Endothelial cell of umbilical vein (primary cell): ENCODE measurements at regions not wholly inside any gene's neighbourhood (a gene's known extent, or its start where the extent isn't known, plus 50 kb on each side); places are given as distances from the start of the nearest gene placed in this dataset.

Experiments used
- BruUV-seq: library from RNA; stranded (reverse); fragments of 400-500 nt; replicated peaks from 2 replicates; lab custom pipeline; 2021; lab: Mats Ljungman, UMichigan
- CTCF ChIA-PET: fragments of 300-600, 350-600 bp; sonication (Branson Sonifier 250); formaldehyde crosslinking; loops from one replicate; lab custom pipeline; 2021; ENCODE audit warnings: antibody characterized with exemption, inconsistent platforms; lab: Charles Lee
- POLR2A ChIA-PET: fragments of 300-600, 350-600 bp; sonication (Branson Sonifier 250); formaldehyde crosslinking; loops from one replicate; lab custom pipeline; 2021; ENCODE audit warnings: antibody characterized with exemption, inconsistent platforms; lab: Charles Lee
- DNase-seq: peaks from one replicate; pipeline ENCODE4 v3.0.0-alpha.2; 2011; ENCODE audit warnings: low read depth, low spot score
- FAIRE-seq: peaks from 2 replicates; lab custom pipeline; 2011; peaks lifted over from hg19 to GRCh38; lab: Jason Lieb, UNC
- H2AFZ ChIP-seq: 2 replicates; pipeline ENCODE4 v1.6.0; 2012; ENCODE audit warnings: low read depth, low read length, control low read depth, inconsistent platforms
- H3K27ac ChIP-seq: 2 replicates; pipeline ENCODE4 v1.5.1; 2011; ENCODE audit warnings: low read depth, mild to moderate bottlenecking, control low read depth, low read length, moderate library complexity; ENCODE audit not compliant: insufficient read depth
- H3K27me3 ChIP-seq, 2 experiments: 2 replicates each; pipeline versions ENCODE4 v1.6.0 to v1.6.1; 2011; ENCODE audit warnings: low read length in 2 of 2, mixed read lengths in 1 of 2; ENCODE audit not compliant: control insufficient read depth in 2 of 2, insufficient read depth in 2 of 2
- H3K36me3 ChIP-seq, 2 experiments: 2 replicates in 1 of 2; 3 replicates in 1 of 2; pipeline ENCODE4 v1.5.1; 2011; ENCODE audit warnings: low read length in 2 of 2, mild to moderate bottlenecking in 1 of 2, moderate library complexity in 1 of 2; ENCODE audit not compliant: control insufficient read depth in 2 of 2, insufficient read depth in 2 of 2; ENCODE audit errors: extremely low read depth in 1 of 2
- H3K4me1 ChIP-seq: 3 replicates; pipeline ENCODE4 v1.5.1; 2011; ENCODE audit warnings: mild to moderate bottlenecking, low read length; ENCODE audit not compliant: control insufficient read depth, insufficient read depth; ENCODE audit errors: extremely low read depth
- H3K4me2 ChIP-seq: 2 replicates; pipeline ENCODE4 v1.6.1; 2011; ENCODE audit warnings: low read length, control low read depth, mixed read lengths; ENCODE audit not compliant: insufficient read depth
- H3K4me3 ChIP-seq, 3 experiments: fragments of 200-600 bp in 1 of 3; sonication (generic), shearing (Covaris generic) in 1 of 3; replicated peaks in 1 of 3; 2 replicates each; pipeline ENCODE4 v1.5.1; 2011 to 2016; ENCODE audit warnings: control low read depth in 3 of 3, low read length in 3 of 3, mild to moderate bottlenecking in 2 of 3, inconsistent platforms in 1 of 3, low read depth in 1 of 3, moderate library complexity in 1 of 3; ENCODE audit not compliant: insufficient read depth in 1 of 3
- H3K79me2 ChIP-seq: 2 replicates; pipeline ENCODE4 v1.6.0; 2012; ENCODE audit warnings: low read length, inconsistent platforms; ENCODE audit not compliant: control insufficient read depth, insufficient read depth
- H3K9ac ChIP-seq: replicated peaks from 2 replicates; pipeline ENCODE3; 2011; ENCODE audit warnings: low read length, control low read depth; ENCODE audit not compliant: insufficient read depth; ENCODE audit errors: extremely low read depth
- H3K9me1 ChIP-seq: replicated peaks from 3 replicates; pipeline ENCODE4 v1.6.0; 2011; ENCODE audit warnings: mild to moderate bottlenecking, low read length; ENCODE audit not compliant: control insufficient read depth, insufficient read depth; ENCODE audit errors: extremely low read depth
- H3K9me3 ChIP-seq: replicated peaks from 2 replicates; pipeline ENCODE4 v1.5.1; 2012; ENCODE audit warnings: low read length, inconsistent platforms; ENCODE audit not compliant: control insufficient read depth, insufficient read depth
- H4K20me1 ChIP-seq: replicated peaks from 2 replicates; pipeline ENCODE3; 2011; ENCODE audit warnings: mild to moderate bottlenecking, low read length; ENCODE audit not compliant: control insufficient read depth, insufficient read depth; ENCODE audit errors: extremely low read depth
- CTCF ChIP-seq, 2 donors: IDR thresholded peaks; 1 replicate in 1 of 2; 2 replicates in 1 of 2; pipeline ENCODE4 v1.5.1; 2011; ENCODE audit warnings: low read length in 2 of 2, mild to moderate bottlenecking in 2 of 2, moderate library complexity in 2 of 2, control low read depth in 1 of 2, inconsistent platforms in 1 of 2, low read depth in 1 of 2; ENCODE audit not compliant: insufficient read depth in 1 of 2; ENCODE audit errors: extremely low read depth in 1 of 2
- FOS ChIP-seq: IDR thresholded peaks from 2 replicates; pipeline ENCODE4 v1.6.1; 2011; ENCODE audit warnings: mild to moderate bottlenecking, low read length, moderate library complexity, borderline replicate concordance; ENCODE audit not compliant: insufficient read depth
- GATA2 ChIP-seq: IDR thresholded peaks from 2 replicates; pipeline ENCODE4 v1.7.0; 2011; ENCODE audit warnings: low read depth, mild to moderate bottlenecking, moderate library complexity, mixed read lengths, low read length; ENCODE audit not compliant: insufficient read length, insufficient read depth
- MYC ChIP-seq: IDR thresholded peaks from one replicate; pipeline ENCODE4 v1.6.1; 2011; ENCODE audit warnings: mild to moderate bottlenecking, low read depth, low read length
- POLR2AphosphoS5 ChIP-seq: IDR thresholded peaks from 2 replicates; pipeline ENCODE4 v1.6.1; 2012; ENCODE audit warnings: low read depth, mild to moderate bottlenecking, control low read depth, low read length, moderate library complexity; ENCODE audit not compliant: insufficient read depth
- dilution Hi-C: fragments of 300-500 bp; cut with MboI; formaldehyde crosslinking; loops from one replicate; pipeline ENCODE4 v1.15.0; 2019; ENCODE audit warnings: low sequenced_read_pairs; ENCODE audit not compliant: extremely low pct_ligation_motif_present
- intact Hi-C: fragments of 100-400 bp; cut with micrococcal nuclease; formaldehyde crosslinking; loops from one replicate; pipeline ENCODE4 v1.10.0; 2022

GRCh38 chr1:176379626-176380339 is 83.2 kb upstream of the PAPPA2 start:
- Histone ChIP-seq H2AFZ (no peak overlapping the region), H3K9me3 (no peaks in the 10 kb centered on the region), H3K27me3 (no peaks in the 10 kb centered on the region), H3K4me2 (no peak overlapping the region), H3K36me3 (no peaks in the 10 kb centered on the region), H4K20me1 (no peaks in the 10 kb centered on the region), H3K27ac (no peak overlapping the region), H3K9ac (no peak overlapping the region), H3K79me2 (no peaks in the 10 kb centered on the region), H3K4me1 (no peaks in the 10 kb centered on the region), H3K9me1 (no peaks in the 10 kb centered on the region), H3K4me3 (no peak overlapping the region)
- dilution Hi-C loops = no loop called here
- POLR2A ChIA-PET = no interaction called here
- CTCF ChIA-PET = no interaction called here
- no TSS peak for BruUV-seq
- no peak for FAIRE-seq
- intact Hi-C loops = loop anchor here (10.0 kb wide), 1 partner anchor 135 kb away; no protein-coding TSS in a partner anchor
- DNase-seq = no peak
- TF ChIP-seq FOS = peak; percentile 24
- no peak for TF ChIP-seq GATA2
- TF ChIP-seq CTCF (IDR thresholded peaks at IDR 0.05; ENCODE audit: extremely low read depth in 1 of 2, insufficient read depth in 1 of 2, low read depth in 1 of 2, low read length in 2 of 2) = no peak
- no peak for TF ChIP-seq POLR2AphosphoS5
- TF ChIP-seq MYC = no peak
